SJSA1 (cell line): ENCODE measurements at regions not wholly inside any gene's neighbourhood (a gene's known extent, or its start where the extent isn't known, plus 50 kb on each side); places are given as distances from the start of the nearest gene placed in this dataset.
A peak's percentile ranks its signal among the peaks of the same experiment; 100 is the strongest.

Experiments used
- DNase-seq, 2 experiments: peaks; one replicate each; pipeline ENCODE4 v3.0.0-alpha.2; 2015 to 2020; ENCODE audit warnings: low spot score in 2 of 2, low read depth in 1 of 2
- H3K27ac ChIP-seq: fragments of 250-450 bp; sonication (Bioruptor Pico); 2 replicates; pipeline ENCODE4 v1.5.1; 2020; ENCODE audit warnings: mild to moderate bottlenecking, moderate library complexity
- H3K27me3 ChIP-seq: fragments of 250-450 bp; sonication (Bioruptor Pico); replicated peaks from 2 replicates; pipeline ENCODE4 v1.5.1; 2020; ENCODE audit warnings: mild to moderate bottlenecking, moderate library complexity
- H3K36me3 ChIP-seq: fragments of 250-450 bp; sonication (Bioruptor Pico); 2 replicates; pipeline ENCODE4 v1.5.1; 2020; ENCODE audit warnings: mild to moderate bottlenecking
- H3K4me1 ChIP-seq: fragments of 250-450 bp; sonication (Bioruptor Pico); replicated peaks from 2 replicates; pipeline ENCODE4 v1.6.1; 2021; ENCODE audit warnings: mild to moderate bottlenecking
- H3K4me3 ChIP-seq: fragments of 250-450 bp; sonication (Bioruptor Pico); 2 replicates; pipeline ENCODE4 v1.5.1; 2020; ENCODE audit warnings: mild to moderate bottlenecking
- H3K9me3 ChIP-seq: fragments of 250-450 bp; sonication (Bioruptor Pico); replicated peaks from 2 replicates; pipeline ENCODE4 v1.5.1; 2020; ENCODE audit warnings: mild to moderate bottlenecking

GRCh38 chr13:106145997-106146864 is 389.2 kb downstream of the EFNB2 start:
- Histone ChIP-seq H3K27ac (no peak overlapping the region), H3K36me3 (no peaks in the 10 kb centered on the region), H3K4me1 (peaks cover 22% of the 10 kb centered on the region), H3K4me3 (no peak overlapping the region), H3K27me3 (no peaks in the 10 kb centered on the region), H3K9me3 (no peaks in the 10 kb centered on the region)
- DNase-seq = no peak

DNA sequence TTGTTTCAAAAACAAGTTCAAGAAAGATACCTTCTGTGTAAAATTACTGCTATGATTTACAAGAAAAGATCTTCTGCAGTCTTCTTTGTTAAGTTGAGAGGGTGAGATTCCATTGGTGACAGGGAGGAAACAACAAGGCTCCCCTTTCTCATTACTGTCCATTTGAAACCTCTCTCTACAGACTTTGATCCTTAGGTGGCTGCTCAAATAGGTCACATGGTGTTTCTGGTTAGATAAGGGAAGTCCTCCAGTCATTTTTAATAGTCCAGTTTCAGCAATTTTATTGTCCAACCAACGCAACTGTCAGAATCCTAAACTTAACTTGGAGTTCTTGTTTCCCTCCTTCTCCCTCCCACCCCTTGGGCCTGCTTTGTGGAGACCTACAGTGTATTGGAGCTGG is 390.4 kb downstream of the EFNB2 start:
- Histone ChIP-seq H3K4me1 (peaks cover 11% of the 10 kb centered on the region), H3K9me3 (no peaks in the 10 kb centered on the region), H3K27ac (no peak overlapping the region), H3K4me3 (no peak overlapping the region), H3K36me3 (no peaks in the 10 kb centered on the region), H3K27me3 (no peaks in the 10 kb centered on the region)
- DNase-seq = no peak

GRCh38 chr13:106143930-106144709 is 391.3 kb downstream of the EFNB2 start:
- Histone ChIP-seq H3K4me3 (no peak overlapping the region), H3K4me1 (peaks cover 2% of the 10 kb centered on the region), H3K36me3 (no peaks in the 10 kb centered on the region), H3K27ac (no peak overlapping the region), H3K9me3 (no peaks in the 10 kb centered on the region), H3K27me3 (no peaks in the 10 kb centered on the region)
- DNase-seq = no peak

- Histone ChIP-seq H3K27me3 (no peaks in the 10 kb centered on the region), H3K9me3 (no peaks in the 10 kb centered on the region), H3K4me1 (no peaks in the 10 kb centered on the region), H3K36me3 (no peaks in the 10 kb centered on the region), H3K4me3 (no peak overlapping the region), H3K27ac (no peak overlapping the region)
- no peak for DNase-seq
Observed at GRCh38 chr13:106143392-106143791, 392.1 kb downstream of the EFNB2 start.

GRCh38 chr13:106140476-106140875 is 395.0 kb downstream of the EFNB2 start:
- Histone ChIP-seq H3K36me3 (no peaks in the 10 kb centered on the region), H3K27me3 (no peaks in the 10 kb centered on the region), H3K4me3 (no peak overlapping the region), H3K4me1 (no peaks in the 10 kb centered on the region), H3K9me3 (no peaks in the 10 kb centered on the region), H3K27ac (no peak overlapping the region)
- no peak for DNase-seq

DNA sequence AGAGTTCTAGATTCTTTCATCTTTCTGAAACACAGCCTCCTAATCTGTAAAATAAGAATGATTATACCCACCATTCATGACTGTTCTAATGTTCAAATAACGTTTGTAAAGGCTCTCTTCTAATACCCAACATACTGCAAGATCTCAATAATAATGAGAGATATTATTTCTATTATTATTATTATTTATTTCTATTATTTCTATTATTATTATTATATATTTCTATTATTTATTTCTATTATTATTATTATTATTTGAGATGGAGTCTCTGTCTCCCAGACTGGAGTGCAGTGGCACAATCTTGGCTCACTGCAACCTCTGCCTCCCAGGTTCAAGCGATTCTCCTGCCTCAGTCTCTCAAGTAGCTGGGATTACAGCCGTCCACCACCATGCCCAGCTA is 395.5 kb downstream of the EFNB2 start:
- no peak overlapping the region for H3K27ac ChIP-seq
- no peaks in the 10 kb centered on the region for H3K36me3 ChIP-seq
- no peaks in the 10 kb centered on the region for H3K4me1 ChIP-seq
- no peaks in the 10 kb centered on the region for H3K9me3 ChIP-seq
- H3K27me3 ChIP-seq = no peaks in the 10 kb centered on the region
- DNase-seq = no peak
- H3K4me3 ChIP-seq = no peak overlapping the region

GRCh38 chr13:106139377-106139776 is 396.1 kb downstream of the EFNB2 start:
- no peaks in the 10 kb centered on the region for H3K36me3 ChIP-seq
- peaks cover 3% of the 10 kb centered on the region; the same call in 1 of the 2 replicates for H3K9me3 ChIP-seq
- no peak for DNase-seq
- H3K27ac ChIP-seq = no peak overlapping the region
- H3K4me3 ChIP-seq = no peak overlapping the region
- H3K27me3 ChIP-seq = no peaks in the 10 kb centered on the region
- H3K4me1 ChIP-seq = no peaks in the 10 kb centered on the region

DNA sequence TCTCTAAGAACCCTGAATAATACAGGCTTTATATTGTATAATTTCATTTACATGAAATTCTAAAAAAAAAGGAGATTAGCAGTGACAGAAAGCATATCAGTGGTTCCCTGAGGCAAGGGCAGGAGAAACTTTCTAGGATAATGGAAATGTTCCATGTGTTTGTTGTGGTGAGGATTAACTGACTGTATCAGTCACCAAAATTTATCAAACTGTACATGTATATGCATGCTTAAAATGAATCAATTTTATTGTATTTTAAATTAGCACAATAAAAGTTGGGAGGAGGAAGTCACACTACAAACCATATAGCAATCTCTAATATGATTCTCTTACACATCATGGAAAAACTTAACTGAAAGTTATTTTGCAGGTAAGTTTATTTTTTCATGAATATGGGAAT is 396.8 kb downstream of the EFNB2 start:
- Histone ChIP-seq H3K4me3 (no peak overlapping the region), H3K4me1 (peaks cover 3% of the 10 kb centered on the region), H3K36me3 (no peaks in the 10 kb centered on the region), H3K9me3 (peaks cover 10% of the 10 kb centered on the region; the same call in 1 of the 2 replicates), H3K27me3 (no peaks in the 10 kb centered on the region), H3K27ac (no peak overlapping the region)
- no peak for DNase-seq

DNA sequence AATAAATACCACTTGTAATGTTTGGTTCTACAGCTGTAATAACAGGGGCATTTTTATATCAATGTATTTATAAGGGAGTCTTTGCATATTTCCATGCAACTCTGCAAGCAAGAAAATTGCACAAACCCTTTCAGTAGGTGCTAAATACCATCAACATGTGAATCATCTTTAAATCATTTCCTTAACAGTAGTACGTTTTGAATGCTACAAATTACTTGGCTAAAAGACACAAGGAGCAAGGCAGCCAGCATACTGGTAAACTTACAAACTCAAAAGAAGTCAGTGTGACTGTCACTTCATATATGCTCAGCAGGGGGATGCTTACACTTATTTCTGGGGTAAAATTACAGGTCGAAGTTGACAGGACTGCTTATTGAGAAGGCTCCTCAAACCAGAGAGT is 402.4 kb downstream of the EFNB2 start:
- H3K27ac ChIP-seq = peak overlapping the region; percentile 60
- H3K4me1 ChIP-seq = peaks cover 25% of the 10 kb centered on the region
- peaks cover 11% of the 10 kb centered on the region; the same call in 1 of the 2 replicates for H3K9me3 ChIP-seq
- H3K27me3 ChIP-seq = no peaks in the 10 kb centered on the region
- H3K36me3 ChIP-seq = no peaks in the 10 kb centered on the region
- peak in 1 of 2 experiments; percentile 76 for DNase-seq
- H3K4me3 ChIP-seq = no peak overlapping the region

DNA sequence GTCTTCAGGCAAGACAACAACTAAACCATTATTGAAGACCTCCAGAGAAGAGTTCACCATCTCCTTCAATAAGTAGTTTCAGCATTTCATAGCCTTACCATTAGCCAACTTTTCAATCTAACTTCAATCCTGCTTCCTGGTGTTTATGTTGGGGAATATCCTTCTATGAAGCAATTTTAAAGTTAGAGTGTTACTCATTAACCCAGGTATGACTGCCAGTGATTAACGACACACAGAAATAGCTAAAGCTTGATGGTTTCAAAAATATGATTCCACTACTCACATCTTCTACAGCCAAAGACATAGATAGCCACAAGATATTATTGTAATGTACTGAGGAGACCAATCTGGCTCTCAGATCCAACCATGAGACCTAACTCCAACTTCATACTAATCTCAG is 403.2 kb downstream of the EFNB2 start:
- peak overlapping the region; percentile 60 for H3K27ac ChIP-seq
- H3K27me3 ChIP-seq = no peaks in the 10 kb centered on the region
- no peaks in the 10 kb centered on the region for H3K36me3 ChIP-seq
- H3K9me3 ChIP-seq = peaks cover 11% of the 10 kb centered on the region; the same call in 1 of the 2 replicates
- peaks cover 25% of the 10 kb centered on the region for H3K4me1 ChIP-seq
- no peak for DNase-seq
- no peak overlapping the region for H3K4me3 ChIP-seq

DNA sequence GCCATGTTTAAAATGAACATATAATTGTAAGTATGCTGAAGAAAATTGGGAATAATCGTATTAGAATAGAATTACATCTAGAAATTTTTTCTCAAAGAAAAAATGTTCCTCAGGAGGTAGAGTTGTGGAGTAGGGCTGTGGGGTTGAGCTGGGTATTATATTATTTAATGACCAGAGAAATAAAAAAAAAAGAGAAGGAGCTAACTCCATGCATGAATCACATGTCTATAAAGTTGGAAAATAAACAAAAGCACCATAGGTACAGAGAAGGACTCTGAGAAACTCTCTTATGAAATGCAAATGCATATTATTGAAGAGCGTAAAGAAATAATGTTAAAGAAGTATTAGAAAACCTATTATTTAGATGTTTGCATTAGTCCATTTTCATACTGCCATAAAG is 405.5 kb downstream of the EFNB2 start:
- Histone ChIP-seq H3K36me3 (no peaks in the 10 kb centered on the region), H3K4me1 (peaks cover 25% of the 10 kb centered on the region), H3K27ac (no peak overlapping the region), H3K4me3 (no peak overlapping the region), H3K27me3 (no peaks in the 10 kb centered on the region), H3K9me3 (peaks cover 11% of the 10 kb centered on the region; the same call in 1 of the 2 replicates)
- no peak for DNase-seq

DNA sequence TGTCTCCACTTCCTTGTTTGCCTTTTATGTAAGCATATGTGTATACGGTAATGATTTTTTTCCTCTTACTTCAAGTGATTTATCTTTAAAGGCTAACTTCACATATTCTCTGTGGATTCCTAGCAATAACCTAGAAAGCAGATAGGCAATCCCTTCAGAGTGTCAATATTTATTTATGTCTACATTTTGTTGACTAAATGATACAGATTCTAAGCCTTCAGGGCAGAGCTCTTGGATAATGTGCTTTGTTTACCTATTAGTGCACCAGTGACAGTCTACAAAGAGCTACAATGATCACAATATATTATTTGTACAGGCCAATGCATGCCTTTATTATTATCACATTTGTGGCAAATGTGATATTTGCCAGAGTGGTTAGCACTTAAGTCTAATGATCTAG is 406.2 kb downstream of the EFNB2 start:
- Histone ChIP-seq H3K9me3 (peaks cover 7% of the 10 kb centered on the region; the same call in 1 of the 2 replicates), H3K4me1 (peaks cover 25% of the 10 kb centered on the region), H3K27me3 (no peaks in the 10 kb centered on the region), H3K4me3 (no peak overlapping the region), H3K36me3 (no peaks in the 10 kb centered on the region), H3K27ac (no peak overlapping the region)
- no peak for DNase-seq

DNA sequence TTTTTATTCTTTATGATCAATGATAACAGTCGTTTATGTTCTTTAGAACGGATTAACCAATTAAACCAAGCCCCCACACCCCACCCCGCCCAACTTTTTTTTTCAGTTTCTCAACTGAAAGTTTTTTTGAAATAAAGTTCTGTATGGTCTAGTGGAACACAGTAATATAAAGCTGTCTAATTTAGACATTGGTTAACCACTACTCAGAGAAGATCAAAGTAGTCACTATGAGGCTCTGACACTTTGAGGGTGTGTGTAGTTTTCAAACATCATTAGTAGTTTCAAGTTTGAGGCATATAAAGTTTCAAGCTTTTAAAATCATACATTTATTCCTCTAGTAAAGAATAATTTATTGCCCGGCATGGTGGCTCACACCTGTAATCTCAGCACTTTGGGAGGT is 413.2 kb downstream of the EFNB2 start:
- Histone ChIP-seq H3K36me3 (no peaks in the 10 kb centered on the region), H3K4me1 (peaks cover 16% of the 10 kb centered on the region), H3K4me3 (no peak overlapping the region), H3K27ac (no peak overlapping the region), H3K27me3 (no peaks in the 10 kb centered on the region), H3K9me3 (no peaks in the 10 kb centered on the region)
- no peak for DNase-seq

GRCh38 chr13:106121173-106121754 is 414.2 kb downstream of the EFNB2 start:
- no peaks in the 10 kb centered on the region for H3K36me3 ChIP-seq
- DNase-seq = no peak
- H3K27ac ChIP-seq = no peak overlapping the region
- H3K4me3 ChIP-seq = no peak overlapping the region
- peaks cover 16% of the 10 kb centered on the region for H3K4me1 ChIP-seq
- no peaks in the 10 kb centered on the region for H3K27me3 ChIP-seq
- no peaks in the 10 kb centered on the region for H3K9me3 ChIP-seq
